Endodermal cell (in vitro differentiated cells): ENCODE measurements at regions not wholly inside any gene's neighbourhood (a gene's known extent, or its start where the extent isn't known, plus 50 kb on each side); places are given as distances from the start of the nearest gene placed in this dataset.
A peak's percentile ranks its signal among the peaks of the same experiment; 100 is the strongest.
"Not testable (repeated sequence)": the region's sequence is repeated elsewhere in the genome, so short reads cannot be mapped to it uniquely, and the experiment has no call there.

Experiments
- DNase-seq: peaks from one replicate; pipeline ENCODE4 v3.0.0-alpha.2; 2017
- H3K27ac ChIP-seq: 2 replicates; pipeline ENCODE4 v1.5.1; 2013; ENCODE audit warnings: mild to moderate bottlenecking, low read depth, low read length, moderate library complexity
- H3K27me3 ChIP-seq: 2 replicates; pipeline ENCODE4 v1.6.1; 2013; ENCODE audit warnings: mild to moderate bottlenecking, low read length, moderate library complexity; ENCODE audit not compliant: insufficient read depth, control insufficient read depth, poor library complexity, severe bottlenecking
- H3K36me3 ChIP-seq: 2 replicates; pipeline ENCODE4 v1.7.0; 2013; ENCODE audit warnings: mild to moderate bottlenecking, low read length, moderate library complexity; ENCODE audit not compliant: control insufficient read depth, insufficient read depth
- H3K4me1 ChIP-seq: one replicate; pipeline ENCODE4 v1.7.0; 2013; ENCODE audit warnings: low read length; ENCODE audit not compliant: control insufficient read depth, insufficient read depth
- H3K4me3 ChIP-seq: 2 replicates; pipeline ENCODE4 v1.5.1; 2013; ENCODE audit warnings: mild to moderate bottlenecking, low read length, moderate library complexity
- H3K9ac ChIP-seq: 2 replicates; pipeline ENCODE4 v1.6.1; 2013; ENCODE audit warnings: mild to moderate bottlenecking, low read length, moderate library complexity; ENCODE audit not compliant: poor library complexity, severe bottlenecking; ENCODE audit errors: extremely low read depth
- H3K9me3 ChIP-seq: 2 replicates; pipeline ENCODE4 v1.6.1; 2013; ENCODE audit warnings: mild to moderate bottlenecking, low read length, moderate library complexity; ENCODE audit not compliant: control insufficient read depth
- H3K27ac Mint-ChIP-seq: 2 replicates; pipeline ENCODE4 v1.8.0; 2020; ENCODE audit warnings: mixed read lengths
- H3K27me3 Mint-ChIP-seq: 2 replicates; pipeline ENCODE4 v1.8.0; 2021; ENCODE audit warnings: mild to moderate bottlenecking, mixed read lengths; ENCODE audit not compliant: insufficient read depth
- H3K36me3 Mint-ChIP-seq: 2 replicates; pipeline ENCODE4 v1.8.0; 2020; ENCODE audit warnings: low read depth, mixed read lengths
- H3K4me1 Mint-ChIP-seq: 2 replicates; pipeline ENCODE4 v1.8.0; 2020; ENCODE audit warnings: mixed read lengths
- H3K4me3 Mint-ChIP-seq: 2 replicates; pipeline ENCODE4 v1.8.0; 2020; ENCODE audit warnings: mild to moderate bottlenecking, moderate library complexity, mixed read lengths
- H3K9me3 Mint-ChIP-seq: 2 replicates; pipeline ENCODE4 v1.8.0; 2020; ENCODE audit warnings: mild to moderate bottlenecking, mixed read lengths
- CTCF ChIP-seq: fragments of 200-600 bp; sonication (generic); conservative IDR thresholded peaks from 2 replicates; pipeline ENCODE4 v1.5.0; 2021; ENCODE audit warnings: antibody characterized with exemption, mild to moderate bottlenecking
- WGBS, 2 experiments: methylation state at CpG; one replicate each; pipeline versions ENCODE4 v1.1.5 to v1.1.7; 2013; ENCODE audit warnings: missing lambda C conversion rate in 2 of 2, mixed read lengths in 1 of 2; ENCODE audit not compliant: insufficient coverage in 1 of 2, insufficient read length in 1 of 2; 5-methylcytosine and 5-hydroxymethylcytosine counted together

GRCh38 chr17:5763595-5764306, 179.4 kb upstream of the NLRP1 start:
- H3K9me3 ChIP-seq, result peaks cover 6% of the 10 kb centered on the region
- H3K9ac ChIP-seq, result no peak overlapping the region
- Mint-ChIP-seq H3K27ac (no peak overlapping the region), H3K9me3 (peaks cover 3% of the 10 kb centered on the region), H3K36me3 (no peaks in the 10 kb centered on the region), H3K4me1 (no peaks in the 10 kb centered on the region), H3K4me3 (no peak overlapping the region), H3K27me3 (peaks cover 44% of the 10 kb centered on the region)
- H3K27ac ChIP-seq, result no peak overlapping the region
- TF ChIP-seq CTCF, result no peak
- no peak for DNase-seq
- H3K27me3 ChIP-seq, result peaks cover 9% of the 10 kb centered on the region
- WGBS, 2 experiments, result 85 to 87% methylated on average over 8 to 14 of the region's 14 CpGs
- H3K4me3 ChIP-seq, result no peak overlapping the region
- no peaks in the 10 kb centered on the region for H3K36me3 ChIP-seq
- no peaks in the 10 kb centered on the region for H3K4me1 ChIP-seq

- peak overlapping the region; percentile 99 for H3K27ac ChIP-seq
- TF ChIP-seq CTCF, result no peak
- H3K4me1 ChIP-seq, result no peaks in the 10 kb centered on the region
- H3K36me3 ChIP-seq, result no peaks in the 10 kb centered on the region
- no peak overlapping the region for H3K4me3 Mint-ChIP-seq
- peaks cover 34% of the 10 kb centered on the region for H3K27me3 Mint-ChIP-seq
- no peak overlapping the region for H3K4me3 ChIP-seq
- H3K9me3 Mint-ChIP-seq, result peaks cover 12% of the 10 kb centered on the region
- no peaks in the 10 kb centered on the region for H3K9me3 ChIP-seq
- no peak overlapping the region for H3K27ac Mint-ChIP-seq
- no peak for DNase-seq
- 58 to 77% methylated on average over 10 to 13 of the region's 13 CpGs for WGBS, 2 experiments
- H3K27me3 ChIP-seq, result peaks cover 4% of the 10 kb centered on the region
- H3K9ac ChIP-seq, result no peak overlapping the region
- H3K36me3 Mint-ChIP-seq, result no peaks in the 10 kb centered on the region
- no peaks in the 10 kb centered on the region for H3K4me1 Mint-ChIP-seq
Measured at GRCh38 chr17:5769593-5770354, 185.5 kb upstream of the NLRP1 start.

GRCh38 chr17:5770441-5771270, 186.3 kb upstream of the NLRP1 start:
- WGBS, 2 experiments, result 69 to 85% methylated on average over 4 to 16 of the region's 17 CpGs
- TF ChIP-seq CTCF, result no peak
- Mint-ChIP-seq H3K27ac (no peak overlapping the region), H3K9me3 (peaks cover 12% of the 10 kb centered on the region), H3K36me3 (no peaks in the 10 kb centered on the region), H3K4me3 (peak overlapping the region; percentile 21), H3K27me3 (peaks cover 36% of the 10 kb centered on the region), H3K4me1 (no peaks in the 10 kb centered on the region)
- no peak overlapping the region for H3K4me3 ChIP-seq
- no peaks in the 10 kb centered on the region for H3K36me3 ChIP-seq
- H3K9me3 ChIP-seq, result no peaks in the 10 kb centered on the region
- peak overlapping the region; percentile 99 for H3K27ac ChIP-seq
- H3K9ac ChIP-seq, result no peak overlapping the region
- no peaks in the 10 kb centered on the region for H3K4me1 ChIP-seq
- peak; percentile 86 for DNase-seq
- H3K27me3 ChIP-seq, result no peaks in the 10 kb centered on the region

- Mint-ChIP-seq H3K9me3 (peaks cover 12% of the 10 kb centered on the region), H3K27me3 (peaks cover 36% of the 10 kb centered on the region), H3K4me3 (peak overlapping the region; percentile 21)
- H3K4me1 Mint-ChIP-seq, H3K36me3 ChIP-seq, DNase-seq, H3K9ac ChIP-seq, H3K9me3 ChIP-seq, H3K27me3 ChIP-seq, H3K4me1 ChIP-seq, H3K36me3 Mint-ChIP-seq, H3K4me3 ChIP-seq, H3K27ac Mint-ChIP-seq: not testable (repeated sequence)
- peak overlapping the region; percentile 99 for H3K27ac ChIP-seq
- 70 to 100% methylated on average over 2 to 35 of the region's 36 CpGs for WGBS, 2 experiments
Measured at GRCh38 chr17:5771271-5771577, 186.9 kb upstream of the NLRP1 start.
